GM12878 (cell line): ENCODE measurements at regions not wholly inside any gene's neighbourhood (a gene's known extent, or its start where the extent isn't known, plus 50 kb on each side); places are given as distances from the start of the nearest gene placed in this dataset.

Source experiments
- ATAC-seq: fragments of 200-7000 bp; cut with Tn5 transposase; 3 replicates; pipeline ENCODE4 v1.9.1; 2020; ENCODE audit warnings: mild to moderate bottlenecking, moderate library complexity
- BruUV-seq: library from RNA; stranded (reverse); fragments of 400-500 nt; replicated peaks from 2 replicates; lab custom pipeline; 2021; lab: Mats Ljungman, UMichigan
- CTCF ChIA-PET: fragments of 300-600 bp; sonication (Branson Sonifier 250); formaldehyde crosslinking; extraction: SDS; loops from one replicate; lab custom pipeline; 2021; ENCODE audit warnings: inconsistent platforms; lab: Yijun Ruan, JAX
- POLR2A ChIA-PET: fragments of 350-600 bp; formaldehyde crosslinking; extraction: SDS; loops from one replicate; lab custom pipeline; 2021; ENCODE audit warnings: inconsistent platforms; lab: Charles Lee
- RAD21 ChIA-PET: fragments of 300-600 bp; sonication (Branson Sonifier 250); formaldehyde crosslinking; loops from one replicate; lab custom pipeline; 2023; ENCODE audit warnings: antibody characterized with exemption; ENCODE audit not compliant: unreplicated experiment; lab: Charles Lee
- SMC1A ChIA-PET: fragments of 300-600 bp; sonication (Branson Sonifier 250); formaldehyde crosslinking; loops from one replicate; lab custom pipeline; 2023; ENCODE audit not compliant: unreplicated experiment, uncharacterized antibody; lab: Charles Lee
- DNase-seq: peaks from one replicate; pipeline ENCODE4 v3.0.0-alpha.2; 2011; ENCODE audit warnings: low read depth, low spot score
- FAIRE-seq: peaks from 3 replicates; lab custom pipeline; 2011; peaks lifted over from hg19 to GRCh38; lab: Jason Lieb, UNC
- H2AFZ ChIP-seq: 2 replicates; pipeline ENCODE4 v1.6.0; 2011; ENCODE audit warnings: low read depth, low read length, control low read depth; ENCODE audit not compliant: control insufficient read depth
- H3K27ac ChIP-seq: 2 replicates; pipeline ENCODE4 v1.5.1; 2011; ENCODE audit warnings: control low read depth; ENCODE audit not compliant: control insufficient read depth, insufficient read depth
- H3K27me3 ChIP-seq, 2 experiments: replicated peaks in 1 of 2; 2 replicates each; pipeline versions ENCODE4 v1.6.0 to v1.6.1; 2011; ENCODE audit warnings: low read length in 1 of 2; ENCODE audit not compliant: control insufficient read depth in 2 of 2, insufficient read depth in 2 of 2
- H3K36me3 ChIP-seq, 2 experiments: 2 replicates each; pipeline ENCODE4 v1.5.1; 2011; ENCODE audit warnings: low read length in 1 of 2; ENCODE audit not compliant: control insufficient read depth in 2 of 2, insufficient read depth in 2 of 2
- H3K4me1 ChIP-seq: 2 replicates; pipeline ENCODE4 v1.6.1; 2011; ENCODE audit warnings: mild to moderate bottlenecking, low read length, moderate library complexity, mixed read lengths; ENCODE audit not compliant: control insufficient read depth, insufficient read depth
- H3K4me2 ChIP-seq: 2 replicates; pipeline ENCODE4 v1.6.0; 2011; ENCODE audit warnings: control low read depth; ENCODE audit not compliant: control insufficient read depth, insufficient read depth
- H3K4me3 ChIP-seq: fragments of 200-600 bp; sonication (generic); 2 replicates; pipeline ENCODE4 v1.5.1; 2016
- H3K79me2 ChIP-seq: 2 replicates; pipeline ENCODE4 v1.6.0; 2011; ENCODE audit warnings: low read length; ENCODE audit not compliant: control insufficient read depth, insufficient read depth
- H3K9ac ChIP-seq: 2 replicates; pipeline ENCODE4 v1.8.0; 2011; ENCODE audit warnings: low read length, control low read depth, mixed read lengths; ENCODE audit not compliant: control insufficient read depth, insufficient read depth
- H3K9me3 ChIP-seq: replicated peaks from 3 replicates; pipeline ENCODE4 v1.5.1; 2011; ENCODE audit warnings: mild to moderate bottlenecking, low read length; ENCODE audit not compliant: control insufficient read depth, insufficient read depth
- H4K20me1 ChIP-seq: 2 replicates; pipeline ENCODE4 v1.6.0; 2011; ENCODE audit not compliant: control insufficient read depth, insufficient read depth
- ASH2L ChIP-seq: fragments of 300-600, 200-600 bp; sonication (generic); IDR thresholded peaks from 2 replicates; pipeline ENCODE4 v1.6.1; 2017; ENCODE audit warnings: low read depth, mild to moderate bottlenecking, borderline replicate concordance
- CREB1 ChIP-seq: IDR thresholded peaks from 2 replicates; pipeline ENCODE4 v1.6.1; 2012; ENCODE audit warnings: low read depth, mild to moderate bottlenecking, inconsistent platforms
- ESRRA ChIP-seq: IDR thresholded peaks from 2 replicates; pipeline ENCODE4 v1.6.1; 2012; ENCODE audit warnings: mild to moderate bottlenecking, low read length, improper control_type of control experiment
- HDAC2 ChIP-seq: fragments of 200-600 bp; sonication (generic); IDR thresholded peaks from 2 replicates; pipeline ENCODE4 v1.6.1; 2017
- KDM1A ChIP-seq: fragments of 200-600 bp; sonication (generic); IDR thresholded peaks from 2 replicates; pipeline ENCODE4 v1.6.1; 2016; ENCODE audit warnings: borderline replicate concordance
- LARP7 ChIP-seq: fragments of 450-650 bp; IDR thresholded peaks from 2 replicates; pipeline ENCODE4 v1.6.1; 2017; ENCODE audit warnings: mild to moderate bottlenecking
- MXI1 ChIP-seq: fragments of 150-350 bp; IDR thresholded peaks from 2 replicates; pipeline ENCODE4 v1.6.1; 2011; ENCODE audit warnings: low read depth, mild to moderate bottlenecking, inconsistent platforms, low read length, improper control_type of control experiment
- MYC ChIP-seq: IDR thresholded peaks from 2 replicates; pipeline ENCODE4 v1.6.1; 2011; ENCODE audit warnings: mild to moderate bottlenecking, low read length, moderate library complexity, inconsistent platforms; ENCODE audit not compliant: insufficient read depth, insufficient replicate concordance, insufficient read length, severe bottlenecking
- PML ChIP-seq: IDR thresholded peaks from 2 replicates; pipeline ENCODE4 v1.6.1; 2012; ENCODE audit warnings: low read length, inconsistent platforms
- RBBP5 ChIP-seq: fragments of 200-600 bp; sonication (generic); conservative IDR thresholded peaks from 2 replicates; pipeline ENCODE4 v1.6.1; 2016
- SMARCA5 ChIP-seq: fragments of 450-650 bp; IDR thresholded peaks from 2 replicates; pipeline ENCODE4 v1.6.1; 2017; ENCODE audit warnings: mild to moderate bottlenecking
- SP1 ChIP-seq: IDR thresholded peaks from one replicate; pipeline ENCODE4 v1.6.1; 2011; ENCODE audit warnings: low read depth, low read length
- TARDBP ChIP-seq: IDR thresholded peaks from 2 replicates; pipeline ENCODE4 v1.6.1; 2016; ENCODE audit warnings: borderline replicate concordance
- TCF7 ChIP-seq: IDR thresholded peaks from 2 replicates; pipeline ENCODE4 v1.6.1; 2014; ENCODE audit warnings: antibody characterized with exemption, borderline replicate concordance
- YBX1 ChIP-seq: fragments of 450-650 bp; IDR thresholded peaks from 2 replicates; pipeline ENCODE4 v1.6.1; 2016; ENCODE audit warnings: antibody characterized with exemption
- ZNF207 ChIP-seq: fragments of 450-650 bp; IDR thresholded peaks from 2 replicates; pipeline ENCODE4 v1.6.1; 2014; ENCODE audit warnings: antibody characterized with exemption, mild to moderate bottlenecking, borderline replicate concordance
- WGBS: methylation state at CpG from one replicate; pipeline ENCODE4 v1.1.6; 2016; ENCODE audit warnings: low lambda C conversion rate; ENCODE audit not compliant: insufficient replicate concordance, insufficient coverage; ENCODE audit errors: missing lambda C conversion rate; 5-methylcytosine and 5-hydroxymethylcytosine counted together
- in situ Hi-C: fragments of 300-500 bp; cut with MboI; formaldehyde crosslinking; loops from 9 replicates; pipeline ENCODE4 v1.14.3; 2018; ENCODE audit warnings: mixed read lengths
- intact Hi-C: fragments of 100-400 bp; cut with micrococcal nuclease; formaldehyde crosslinking; loops from one replicate; pipeline ENCODE4 v1.14.2; 2022; ENCODE audit not compliant: unreplicated experiment
- TF ChIP-seq, protein P1 (sequence below): fragments of 450-650 bp; IDR thresholded peaks from 2 replicates; pipeline ENCODE4 v1.6.1; 2017; ENCODE audit warnings: mild to moderate bottlenecking, low read depth, inconsistent platforms; ENCODE audit not compliant: poor library complexity, severe bottlenecking
- TF ChIP-seq, protein P2 (sequence below): IDR thresholded peaks from 2 replicates; pipeline ENCODE4 v1.6.1; 2011; ENCODE audit warnings: low read depth, mild to moderate bottlenecking, low read length, moderate library complexity, borderline replicate concordance; ENCODE audit errors: extremely low read depth
- TF ChIP-seq, protein P3 (sequence below): fragments of 450-650 bp; IDR thresholded peaks from 2 replicates; pipeline ENCODE4 v1.6.1; 2014; ENCODE audit warnings: mild to moderate bottlenecking
- TF ChIP-seq, protein P4 (sequence below): fragments of 450-650 bp; IDR thresholded peaks from 2 replicates; pipeline ENCODE4 v1.6.1; 2017; ENCODE audit warnings: antibody characterized with exemption, mild to moderate bottlenecking, moderate library complexity

DNA sequence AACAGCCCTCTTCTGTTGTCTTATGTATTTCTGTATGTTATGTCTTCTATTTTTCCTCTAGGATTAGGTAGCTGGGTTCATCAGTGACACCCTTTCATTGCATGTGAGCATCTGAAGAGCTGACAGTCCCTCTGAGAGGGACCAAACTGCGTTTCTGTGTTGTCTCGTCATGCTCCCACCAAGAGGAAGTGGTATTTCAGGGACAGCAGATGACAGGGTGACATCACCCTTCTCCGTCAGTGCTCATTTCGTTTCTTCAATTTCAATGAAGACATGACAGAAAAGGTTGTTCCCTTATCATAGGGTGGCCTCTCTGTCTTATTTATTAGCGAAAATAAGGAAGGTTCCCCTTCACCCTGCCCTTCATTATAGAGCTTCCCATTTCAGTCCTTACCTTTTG, 225.9 kb upstream of the NR4A3 start:
- Histone ChIP-seq H3K4me1 (peaks cover 13% of the 10 kb centered on the region; the same call in 1 of the 2 replicates), H3K27me3 (no peaks in the 10 kb centered on the region), H3K9me3 (no peaks in the 10 kb centered on the region; the same call in 2 of the 3 replicates), H4K20me1 (no peaks in the 10 kb centered on the region), H3K36me3 (no peaks in the 10 kb centered on the region), H3K4me3 (no peak overlapping the region), H3K9ac (no peak overlapping the region), H3K79me2 (no peaks in the 10 kb centered on the region), H3K27ac (no peak overlapping the region), H2AFZ (peak overlapping the region; percentile 43), H3K4me2 (0 out of 2 replicates have a peak overlapping the region, but pooled peaks have one; percentile 8)
- SMC1A ChIA-PET, result interaction anchor here (0.8 to 1.9 kb wide), 7 partner anchors 9 to 411 kb away, joined by 3 to 8 read pairs (median 3); no protein-coding TSS in a partner anchor
- DNase-seq (no peak), ATAC-seq (peak; percentile 80), FAIRE-seq (no peak)
- RAD21 ChIA-PET, result interaction anchor here (0.7 to 1.4 kb wide), 3 partner anchors 80 to 130 kb away, joined by 3 to 6 read pairs (median 3); no protein-coding TSS in a partner anchor
- no TSS peak for BruUV-seq
- intact Hi-C loops (no loop called here), in situ Hi-C loops (no loop called here)
- CTCF ChIA-PET, result interaction anchor here (0.8 to 1.1 kb wide), 2 partner anchors 33 to 62 kb away, joined by 3 to 4 read pairs; no protein-coding TSS in a partner anchor
- 31% methylated on average over 5 of the region's 5 CpGs for WGBS
- POLR2A ChIA-PET, result interaction anchor here (0.6 to 0.9 kb wide), 2 partner anchors 34 to 82 kb away, joined by 3 to 7 read pairs; no protein-coding TSS in a partner anchor
- no peak for TF ChIP-seq MYC
- TF ChIP-seq, protein P1, sequence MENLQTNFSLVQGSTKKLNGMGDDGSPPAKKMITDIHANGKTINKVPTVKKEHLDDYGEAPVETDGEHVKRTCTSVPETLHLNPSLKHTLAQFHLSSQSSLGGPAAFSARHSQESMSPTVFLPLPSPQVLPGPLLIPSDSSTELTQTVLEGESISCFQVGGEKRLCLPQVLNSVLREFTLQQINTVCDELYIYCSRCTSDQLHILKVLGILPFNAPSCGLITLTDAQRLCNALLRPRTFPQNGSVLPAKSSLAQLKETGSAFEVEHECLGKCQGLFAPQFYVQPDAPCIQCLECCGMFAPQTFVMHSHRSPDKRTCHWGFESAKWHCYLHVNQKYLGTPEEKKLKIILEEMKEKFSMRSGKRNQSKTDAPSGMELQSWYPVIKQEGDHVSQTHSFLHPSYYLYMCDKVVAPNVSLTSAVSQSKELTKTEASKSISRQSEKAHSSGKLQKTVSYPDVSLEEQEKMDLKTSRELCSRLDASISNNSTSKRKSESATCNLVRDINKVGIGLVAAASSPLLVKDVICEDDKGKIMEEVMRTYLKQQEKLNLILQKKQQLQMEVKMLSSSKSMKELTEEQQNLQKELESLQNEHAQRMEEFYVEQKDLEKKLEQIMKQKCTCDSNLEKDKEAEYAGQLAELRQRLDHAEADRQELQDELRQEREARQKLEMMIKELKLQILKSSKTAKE, result no peak
- TF ChIP-seq HDAC2, result no peak
- TF ChIP-seq ASH2L, result no peak
- TF ChIP-seq RBBP5, result no peak
- no peak for TF ChIP-seq KDM1A
- TF ChIP-seq, protein P2, sequence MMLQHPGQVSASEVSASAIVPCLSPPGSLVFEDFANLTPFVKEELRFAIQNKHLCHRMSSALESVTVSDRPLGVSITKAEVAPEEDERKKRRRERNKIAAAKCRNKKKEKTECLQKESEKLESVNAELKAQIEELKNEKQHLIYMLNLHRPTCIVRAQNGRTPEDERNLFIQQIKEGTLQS, result no peak
- no peak for TF ChIP-seq YBX1
- no peak for TF ChIP-seq ZNF207
- TF ChIP-seq CREB1, result peak; percentile 96
- no peak for TF ChIP-seq LARP7
- TF ChIP-seq TARDBP, result no peak
- TF ChIP-seq, protein P3, sequence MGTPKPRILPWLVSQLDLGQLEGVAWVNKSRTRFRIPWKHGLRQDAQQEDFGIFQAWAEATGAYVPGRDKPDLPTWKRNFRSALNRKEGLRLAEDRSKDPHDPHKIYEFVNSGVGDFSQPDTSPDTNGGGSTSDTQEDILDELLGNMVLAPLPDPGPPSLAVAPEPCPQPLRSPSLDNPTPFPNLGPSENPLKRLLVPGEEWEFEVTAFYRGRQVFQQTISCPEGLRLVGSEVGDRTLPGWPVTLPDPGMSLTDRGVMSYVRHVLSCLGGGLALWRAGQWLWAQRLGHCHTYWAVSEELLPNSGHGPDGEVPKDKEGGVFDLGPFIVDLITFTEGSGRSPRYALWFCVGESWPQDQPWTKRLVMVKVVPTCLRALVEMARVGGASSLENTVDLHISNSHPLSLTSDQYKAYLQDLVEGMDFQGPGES, result no peak
- TF ChIP-seq, protein P4, sequence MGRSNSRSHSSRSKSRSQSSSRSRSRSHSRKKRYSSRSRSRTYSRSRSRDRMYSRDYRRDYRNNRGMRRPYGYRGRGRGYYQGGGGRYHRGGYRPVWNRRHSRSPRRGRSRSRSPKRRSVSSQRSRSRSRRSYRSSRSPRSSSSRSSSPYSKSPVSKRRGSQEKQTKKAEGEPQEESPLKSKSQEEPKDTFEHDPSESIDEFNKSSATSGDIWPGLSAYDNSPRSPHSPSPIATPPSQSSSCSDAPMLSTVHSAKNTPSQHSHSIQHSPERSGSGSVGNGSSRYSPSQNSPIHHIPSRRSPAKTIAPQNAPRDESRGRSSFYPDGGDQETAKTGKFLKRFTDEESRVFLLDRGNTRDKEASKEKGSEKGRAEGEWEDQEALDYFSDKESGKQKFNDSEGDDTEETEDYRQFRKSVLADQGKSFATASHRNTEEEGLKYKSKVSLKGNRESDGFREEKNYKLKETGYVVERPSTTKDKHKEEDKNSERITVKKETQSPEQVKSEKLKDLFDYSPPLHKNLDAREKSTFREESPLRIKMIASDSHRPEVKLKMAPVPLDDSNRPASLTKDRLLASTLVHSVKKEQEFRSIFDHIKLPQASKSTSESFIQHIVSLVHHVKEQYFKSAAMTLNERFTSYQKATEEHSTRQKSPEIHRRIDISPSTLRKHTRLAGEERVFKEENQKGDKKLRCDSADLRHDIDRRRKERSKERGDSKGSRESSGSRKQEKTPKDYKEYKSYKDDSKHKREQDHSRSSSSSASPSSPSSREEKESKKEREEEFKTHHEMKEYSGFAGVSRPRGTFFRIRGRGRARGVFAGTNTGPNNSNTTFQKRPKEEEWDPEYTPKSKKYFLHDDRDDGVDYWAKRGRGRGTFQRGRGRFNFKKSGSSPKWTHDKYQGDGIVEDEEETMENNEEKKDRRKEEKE, result no peak
- no peak for TF ChIP-seq SP1
- TF ChIP-seq PML, result no peak
- no peak for TF ChIP-seq ESRRA
- TF ChIP-seq MXI1, result no peak
- no peak for TF ChIP-seq SMARCA5
- TF ChIP-seq TCF7, result no peak
